ENCODE measurements at regions not wholly inside any gene's neighbourhood (a gene's known extent, or its start where the extent isn't known, plus 50 kb on each side); places are given as distances from the start of the nearest gene placed in this dataset.

DNA sequence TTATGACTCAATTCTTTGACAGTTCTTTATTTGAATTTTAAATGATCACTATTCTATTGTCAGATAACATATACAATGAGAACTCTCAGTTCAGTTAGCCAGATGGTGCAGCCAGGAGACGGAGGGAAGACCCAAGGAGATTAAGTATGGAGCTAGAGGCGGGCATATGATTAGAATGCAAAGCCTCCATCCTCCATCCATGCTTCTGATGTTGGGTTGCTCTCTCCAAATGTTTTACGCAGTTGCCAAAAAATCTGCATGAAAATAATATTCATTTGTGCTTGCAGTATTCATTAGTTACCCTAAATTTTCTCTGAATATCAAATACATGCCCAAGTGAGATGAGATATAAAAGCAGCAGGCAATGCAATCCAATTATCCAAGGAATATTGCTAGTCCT, 874.8 kb downstream of the C4orf33 start:
- TF ChIP-seq, protein P1, sequence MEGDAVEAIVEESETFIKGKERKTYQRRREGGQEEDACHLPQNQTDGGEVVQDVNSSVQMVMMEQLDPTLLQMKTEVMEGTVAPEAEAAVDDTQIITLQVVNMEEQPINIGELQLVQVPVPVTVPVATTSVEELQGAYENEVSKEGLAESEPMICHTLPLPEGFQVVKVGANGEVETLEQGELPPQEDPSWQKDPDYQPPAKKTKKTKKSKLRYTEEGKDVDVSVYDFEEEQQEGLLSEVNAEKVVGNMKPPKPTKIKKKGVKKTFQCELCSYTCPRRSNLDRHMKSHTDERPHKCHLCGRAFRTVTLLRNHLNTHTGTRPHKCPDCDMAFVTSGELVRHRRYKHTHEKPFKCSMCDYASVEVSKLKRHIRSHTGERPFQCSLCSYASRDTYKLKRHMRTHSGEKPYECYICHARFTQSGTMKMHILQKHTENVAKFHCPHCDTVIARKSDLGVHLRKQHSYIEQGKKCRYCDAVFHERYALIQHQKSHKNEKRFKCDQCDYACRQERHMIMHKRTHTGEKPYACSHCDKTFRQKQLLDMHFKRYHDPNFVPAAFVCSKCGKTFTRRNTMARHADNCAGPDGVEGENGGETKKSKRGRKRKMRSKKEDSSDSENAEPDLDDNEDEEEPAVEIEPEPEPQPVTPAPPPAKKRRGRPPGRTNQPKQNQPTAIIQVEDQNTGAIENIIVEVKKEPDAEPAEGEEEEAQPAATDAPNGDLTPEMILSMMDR (IDR thresholded peaks at IDR 0.05) = no peak
- TF ChIP-seq POLR2AphosphoS5 (IDR thresholded peaks at IDR 0.05) = no peak
